Activated T-helper 2 cell treated with anti-CD3 and anti-CD28 coated beads, Interferon-gamma antibody, Interleukin-2, Interleukin-4, amounts not matched to agents 10 μg/mL and 5 μg/mL and 100 μg/mL, durations not matched to agents 14 hours and 24 hours and 36 hours (primary cell): ENCODE measurements at regions not wholly inside any gene's neighbourhood (a gene's known extent, or its start where the extent isn't known, plus 50 kb on each side); places are given as distances from the start of the nearest gene placed in this dataset.
"Not testable (repeated sequence)": the region's sequence is repeated elsewhere in the genome, so short reads cannot be mapped to it uniquely, and the experiment has no call there.

ENCODE experiments used
- DNase-seq: peaks from one replicate; pipeline ENCODE4 v3.0.0; 2021; ENCODE audit warnings: low spot score
- H3K27ac Mint-ChIP-seq: one replicate; pipeline ENCODE4 v1.8.0; 2021; ENCODE audit warnings: mixed read lengths
- H3K27me3 Mint-ChIP-seq: one replicate; pipeline ENCODE4 v1.8.0; 2021; ENCODE audit warnings: low read depth, mixed read lengths
- H3K36me3 Mint-ChIP-seq: one replicate; pipeline ENCODE4 v1.8.0; 2021; ENCODE audit warnings: low read depth, mixed read lengths
- H3K4me1 Mint-ChIP-seq: one replicate; pipeline ENCODE4 v1.8.0; 2021; ENCODE audit warnings: low read depth, mixed read lengths
- H3K4me3 Mint-ChIP-seq: one replicate; pipeline ENCODE4 v1.8.0; 2021; ENCODE audit warnings: low read depth, mild to moderate bottlenecking, moderate library complexity, mixed read lengths
- H3K9me3 Mint-ChIP-seq: one replicate; pipeline ENCODE4 v1.8.0; 2021; ENCODE audit warnings: mixed read lengths
- intact Hi-C: fragments of 100-400 bp; cut with micrococcal nuclease; formaldehyde crosslinking; loops from one replicate; pipeline ENCODE4 v1.15.1; 2023

- H3K27me3 Mint-ChIP-seq: no peaks in the 10 kb centered on the region
- no peak for DNase-seq
- intact Hi-C loops: no loop called here
- H3K36me3 Mint-ChIP-seq: no peaks in the 10 kb centered on the region
- H3K4me1 Mint-ChIP-seq: no peaks in the 10 kb centered on the region
- no peak overlapping the region for H3K4me3 Mint-ChIP-seq
- no peaks in the 10 kb centered on the region for H3K9me3 Mint-ChIP-seq
- no peak overlapping the region for H3K27ac Mint-ChIP-seq
Measured at GRCh38 chr3:20302766-20303165, 116.8 kb upstream of the SGO1 start.

- H3K27me3 Mint-ChIP-seq: no peaks in the 10 kb centered on the region
- no peaks in the 10 kb centered on the region for H3K36me3 Mint-ChIP-seq
- no peak overlapping the region for H3K4me3 Mint-ChIP-seq
- no peak for DNase-seq
- peaks cover 18% of the 10 kb centered on the region for H3K9me3 Mint-ChIP-seq
- intact Hi-C loops: no loop called here
- H3K27ac Mint-ChIP-seq: no peak overlapping the region
- H3K4me1 Mint-ChIP-seq: no peaks in the 10 kb centered on the region
Measured at GRCh38 chr3:20288050-20288449, 102.0 kb upstream of the SGO1 start.

- Mint-ChIP-seq H3K27me3 (peaks cover 1% of the 10 kb centered on the region), H3K4me3 (no peak overlapping the region), H3K9me3 (peaks cover 14% of the 10 kb centered on the region), H3K4me1 (peaks cover 4% of the 10 kb centered on the region), H3K36me3 (no peaks in the 10 kb centered on the region), H3K27ac (no peak overlapping the region)
- intact Hi-C loops: no loop called here
- DNase-seq: no peak
Measured at GRCh38 chr3:20280257-20280656, 94.3 kb upstream of the SGO1 start.

GRCh38 chr3:20265977-20266376 is 80.0 kb upstream of the SGO1 start:
- DNase-seq, H3K27ac Mint-ChIP-seq, intact Hi-C loops, H3K36me3 Mint-ChIP-seq, H3K27me3 Mint-ChIP-seq, H3K4me1 Mint-ChIP-seq, H3K4me3 Mint-ChIP-seq: not testable (repeated sequence)
- H3K9me3 Mint-ChIP-seq: peaks cover 20% of the 10 kb centered on the region

GRCh38 chr3:20264900-20265567 is 79.0 kb upstream of the SGO1 start:
- no peak overlapping the region for H3K27ac Mint-ChIP-seq
- H3K4me3 Mint-ChIP-seq: no peak overlapping the region
- peaks cover 20% of the 10 kb centered on the region for H3K9me3 Mint-ChIP-seq
- no peaks in the 10 kb centered on the region for H3K27me3 Mint-ChIP-seq
- DNase-seq: no peak
- H3K36me3 Mint-ChIP-seq: no peaks in the 10 kb centered on the region
- intact Hi-C loops: no loop called here
- no peaks in the 10 kb centered on the region for H3K4me1 Mint-ChIP-seq

GRCh38 chr3:20258371-20258770 is 72.4 kb upstream of the SGO1 start:
- Mint-ChIP-seq H3K4me3 (no peak overlapping the region), H3K27ac (no peak overlapping the region), H3K36me3 (no peaks in the 10 kb centered on the region), H3K9me3 (no peaks in the 10 kb centered on the region), H3K27me3 (no peaks in the 10 kb centered on the region), H3K4me1 (no peaks in the 10 kb centered on the region)
- intact Hi-C loops: no loop called here
- no peak for DNase-seq

- Mint-ChIP-seq H3K36me3 (no peaks in the 10 kb centered on the region), H3K4me3 (no peak overlapping the region), H3K27ac (no peak overlapping the region), H3K4me1 (no peaks in the 10 kb centered on the region), H3K9me3 (no peaks in the 10 kb centered on the region), H3K27me3 (no peaks in the 10 kb centered on the region)
- intact Hi-C loops: no loop called here
- no peak for DNase-seq
Measured at GRCh38 chr3:20256144-20256543, 70.1 kb upstream of the SGO1 start.

- no peak overlapping the region for H3K4me3 Mint-ChIP-seq
- no peaks in the 10 kb centered on the region for H3K9me3 Mint-ChIP-seq
- intact Hi-C loops: no loop called here
- no peaks in the 10 kb centered on the region for H3K27me3 Mint-ChIP-seq
- no peak for DNase-seq
- H3K27ac Mint-ChIP-seq: no peak overlapping the region
- H3K4me1 Mint-ChIP-seq: no peaks in the 10 kb centered on the region
- no peaks in the 10 kb centered on the region for H3K36me3 Mint-ChIP-seq
Measured at GRCh38 chr3:20254268-20255117, 68.5 kb upstream of the SGO1 start.

- Mint-ChIP-seq H3K4me3 (no peak overlapping the region), H3K9me3 (no peaks in the 10 kb centered on the region), H3K27ac (no peak overlapping the region), H3K27me3 (no peaks in the 10 kb centered on the region), H3K36me3 (no peaks in the 10 kb centered on the region), H3K4me1 (no peaks in the 10 kb centered on the region)
- no peak for DNase-seq
- intact Hi-C loops: no loop called here
Measured at GRCh38 chr3:20250786-20251185, 64.8 kb upstream of the SGO1 start.

GRCh38 chr3:20250314-20250713 is 64.3 kb upstream of the SGO1 start:
- intact Hi-C loops: no loop called here
- Mint-ChIP-seq H3K27ac (no peak overlapping the region), H3K4me1 (no peaks in the 10 kb centered on the region), H3K27me3 (no peaks in the 10 kb centered on the region), H3K9me3 (no peaks in the 10 kb centered on the region), H3K36me3 (no peaks in the 10 kb centered on the region), H3K4me3 (no peak overlapping the region)
- no peak for DNase-seq

- DNase-seq: no peak
- H3K9me3 Mint-ChIP-seq: no peaks in the 10 kb centered on the region
- H3K36me3 Mint-ChIP-seq: no peaks in the 10 kb centered on the region
- intact Hi-C loops: no loop called here
- H3K27ac Mint-ChIP-seq: no peak overlapping the region
- no peaks in the 10 kb centered on the region for H3K4me1 Mint-ChIP-seq
- H3K27me3 Mint-ChIP-seq: peaks cover 1% of the 10 kb centered on the region
- H3K4me3 Mint-ChIP-seq: no peak overlapping the region
Measured at GRCh38 chr3:20246662-20247061, 60.7 kb upstream of the SGO1 start.

- Mint-ChIP-seq H3K27ac (no peak overlapping the region), H3K9me3 (no peaks in the 10 kb centered on the region), H3K27me3 (peaks cover 1% of the 10 kb centered on the region), H3K4me3 (no peak overlapping the region), H3K4me1 (no peaks in the 10 kb centered on the region), H3K36me3 (no peaks in the 10 kb centered on the region)
- intact Hi-C loops: no loop called here
- DNase-seq: no peak
Measured at GRCh38 chr3:20245781-20246180, 59.8 kb upstream of the SGO1 start.

GRCh38 chr3:20240154-20240883 is 54.3 kb upstream of the SGO1 start:
- H3K27me3 Mint-ChIP-seq: peaks cover 1% of the 10 kb centered on the region
- H3K36me3 Mint-ChIP-seq: no peaks in the 10 kb centered on the region
- no peak overlapping the region for H3K4me3 Mint-ChIP-seq
- H3K9me3 Mint-ChIP-seq: no peaks in the 10 kb centered on the region
- H3K27ac Mint-ChIP-seq: no peak overlapping the region
- no peak for DNase-seq
- intact Hi-C loops: no loop called here
- peaks cover 2% of the 10 kb centered on the region for H3K4me1 Mint-ChIP-seq
